HAP-1 (cell line): ENCODE measurements at regions not wholly inside any gene's neighbourhood (a gene's known extent, or its start where the extent isn't known, plus 50 kb on each side); places are given as distances from the start of the nearest gene placed in this dataset.

Experiments
- DNase-seq, 2 experiments: peaks; one replicate each; pipeline ENCODE4 v3.0.0-alpha.2; 2016 to 2020; ENCODE audit warnings: low spot score in 2 of 2
- H3K27me3 ChIP-seq: fragments of 250-450 bp; sonication (Bioruptor Pico); 2 replicates; pipeline ENCODE4 v1.5.1; 2020; ENCODE audit warnings: low read depth, mild to moderate bottlenecking, moderate library complexity
- H3K36me3 ChIP-seq: fragments of 250-450 bp; sonication (Bioruptor Pico); replicated peaks from 2 replicates; pipeline ENCODE4 v1.5.1; 2020; ENCODE audit warnings: mild to moderate bottlenecking
- H3K4me1 ChIP-seq: fragments of 250-450 bp; sonication (Bioruptor Pico); 2 replicates; pipeline ENCODE4 v1.5.1; 2020; ENCODE audit warnings: mild to moderate bottlenecking
- H3K4me3 ChIP-seq: fragments of 250-450 bp; sonication (Bioruptor Pico); 2 replicates; pipeline ENCODE4 v1.5.1; 2020; ENCODE audit warnings: mild to moderate bottlenecking, moderate library complexity
- H3K9me3 ChIP-seq: fragments of 250-450 bp; sonication (Bioruptor Pico); 2 replicates; pipeline ENCODE4 v1.5.1; 2020; ENCODE audit warnings: mild to moderate bottlenecking, moderate library complexity
- in situ Hi-C: fragments of 300-500 bp; cut with MboI; formaldehyde crosslinking; loops from 3 replicates; pipeline ENCODE4 v1.14.3; 2020; ENCODE audit warnings: low sequenced_read_pairs, inconsistent platforms, mixed read lengths

DNA sequence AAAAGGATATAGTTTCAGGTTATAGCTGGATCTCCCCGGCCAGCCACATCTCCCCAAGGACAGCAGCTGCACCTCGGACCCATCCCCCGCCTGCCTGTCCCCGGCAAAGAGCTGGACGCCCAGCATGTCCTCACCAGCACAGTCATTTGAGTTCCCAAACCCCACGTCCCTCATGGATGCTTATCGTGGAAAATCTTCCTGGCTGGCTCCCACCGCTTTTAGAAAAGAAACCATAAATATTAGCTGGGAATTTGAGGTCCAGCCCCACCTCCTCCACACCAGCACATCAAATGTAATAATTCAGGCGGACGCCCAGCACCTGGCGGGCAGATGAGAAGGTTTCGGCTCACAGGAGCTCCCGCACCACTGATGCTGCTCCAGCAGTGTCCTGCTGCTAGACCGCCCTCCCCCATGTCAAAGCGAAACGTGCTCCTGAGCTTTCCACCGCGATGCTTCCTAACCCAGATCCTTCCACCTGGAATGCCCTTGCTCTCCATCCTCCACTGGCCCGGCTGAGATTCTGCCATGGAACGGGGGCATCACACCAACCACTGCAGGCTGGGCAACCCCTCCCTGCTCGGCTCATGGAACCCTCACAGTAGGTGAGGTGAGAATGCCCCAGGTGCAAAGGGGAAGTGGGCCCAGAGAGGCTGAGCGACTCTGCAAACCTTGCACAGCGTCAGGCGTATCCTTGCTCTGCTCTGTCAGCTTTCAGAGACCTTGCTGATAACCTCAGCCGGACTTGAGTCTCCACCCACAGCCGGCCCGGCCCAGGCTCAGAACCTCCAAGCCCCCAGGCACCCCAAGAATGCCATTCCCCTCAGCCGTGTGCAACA lies 71.5 kb upstream of the GPC1 start:
- H3K27me3 ChIP-seq = no peaks in the 10 kb centered on the region
- peaks cover 7% of the 10 kb centered on the region for H3K9me3 ChIP-seq
- no peak overlapping the region for H3K4me3 ChIP-seq
- DNase-seq = no peak
- in situ Hi-C loops = no loop called here
- no peaks in the 10 kb centered on the region for H3K36me3 ChIP-seq
- no peaks in the 10 kb centered on the region for H3K4me1 ChIP-seq

DNA sequence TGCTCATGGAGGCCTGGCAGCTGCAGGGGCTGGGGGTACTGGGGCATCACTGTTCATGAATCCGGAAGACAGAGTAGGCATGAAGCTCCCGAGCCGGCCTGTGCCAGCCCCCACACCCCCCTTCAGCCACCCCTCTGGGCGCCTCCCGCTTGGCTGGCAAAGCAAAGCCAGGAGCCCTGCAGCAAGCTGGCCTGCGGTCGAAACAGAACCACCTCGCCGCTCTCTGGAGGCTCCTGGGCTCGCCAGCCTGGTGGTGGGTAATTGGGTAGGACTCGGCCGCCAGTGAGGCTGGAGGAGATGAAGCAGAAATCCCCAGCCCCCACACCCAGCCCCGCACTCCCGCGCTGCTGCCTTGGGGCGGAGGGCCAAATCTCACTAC lies 70.9 kb upstream of the GPC1 start:
- Histone ChIP-seq H3K4me1 (no peaks in the 10 kb centered on the region), H3K4me3 (no peak overlapping the region), H3K27me3 (no peaks in the 10 kb centered on the region), H3K36me3 (no peaks in the 10 kb centered on the region), H3K9me3 (peaks cover 7% of the 10 kb centered on the region)
- no peak for DNase-seq
- in situ Hi-C loops = no loop called here

DNA sequence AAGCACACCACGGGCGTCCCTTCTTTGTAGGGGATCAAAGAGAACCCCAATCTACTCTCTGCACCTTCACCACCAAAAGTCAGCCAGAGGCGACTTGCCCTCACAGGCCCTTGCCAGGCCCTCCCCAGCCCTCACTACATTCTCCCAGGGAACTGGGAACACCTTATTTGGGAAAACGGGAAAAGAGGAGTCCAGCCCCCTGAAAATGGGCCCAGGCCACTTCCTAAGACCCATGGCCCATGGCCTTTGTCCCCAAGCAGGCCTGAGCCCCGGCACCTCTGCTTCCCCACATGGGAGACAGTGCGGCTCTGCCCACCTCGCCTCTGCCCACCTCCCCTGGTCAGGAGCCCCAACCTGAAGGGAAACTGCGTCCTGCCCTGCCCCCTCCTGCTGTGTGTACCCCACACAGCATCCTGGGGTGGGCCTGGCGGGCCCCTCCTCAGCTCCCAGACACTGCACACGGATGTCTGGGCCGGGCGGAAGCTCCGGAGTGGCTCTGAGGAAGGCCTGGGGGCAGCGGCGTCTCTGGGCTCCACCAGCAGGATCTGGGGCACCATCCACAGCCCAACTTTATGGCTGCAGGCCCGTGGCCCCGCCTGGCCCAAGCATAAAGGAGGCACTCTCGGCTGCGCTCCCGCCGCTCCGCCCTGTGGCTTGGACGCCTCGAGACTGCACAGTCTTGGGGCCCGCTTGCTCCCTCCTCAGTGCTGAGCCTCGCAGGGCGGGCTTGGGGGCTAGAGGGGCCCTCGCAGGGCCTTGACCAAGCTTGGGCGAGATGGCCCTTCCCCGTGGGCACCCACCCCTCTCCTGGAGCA lies 70.3 kb upstream of the GPC1 start:
- H3K9me3 ChIP-seq = peaks cover 7% of the 10 kb centered on the region
- H3K36me3 ChIP-seq = no peaks in the 10 kb centered on the region
- H3K4me3 ChIP-seq = no peak overlapping the region
- in situ Hi-C loops = no loop called here
- DNase-seq = no peak
- H3K4me1 ChIP-seq = no peaks in the 10 kb centered on the region
- no peaks in the 10 kb centered on the region for H3K27me3 ChIP-seq

DNA sequence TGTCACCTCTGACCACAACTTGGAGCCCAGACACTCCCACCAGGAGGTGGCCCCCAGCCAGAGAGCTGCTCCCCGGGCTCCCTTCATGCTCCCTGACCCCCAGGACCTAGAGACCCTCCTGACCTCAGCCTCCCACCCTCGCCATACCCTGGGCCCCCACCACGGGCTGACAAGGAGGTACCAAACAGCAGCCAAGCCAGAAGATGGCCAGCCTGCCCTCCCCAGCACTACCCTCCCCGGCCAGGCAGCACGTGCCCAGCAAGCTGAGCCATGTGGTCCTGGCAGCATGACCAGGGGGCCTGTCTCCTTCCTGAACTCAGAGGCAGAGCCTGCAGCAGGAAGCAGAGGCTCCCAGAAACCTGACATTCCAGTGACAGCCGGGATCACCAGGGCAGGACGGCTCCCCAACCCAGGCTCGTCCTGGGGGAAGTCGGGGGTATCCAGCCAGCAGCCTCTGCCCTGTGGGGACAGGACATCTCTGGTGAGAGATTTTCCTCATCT lies 69.4 kb upstream of the GPC1 start:
- Histone ChIP-seq H3K36me3 (no peaks in the 10 kb centered on the region), H3K4me1 (no peaks in the 10 kb centered on the region), H3K9me3 (peaks cover 4% of the 10 kb centered on the region), H3K27me3 (no peaks in the 10 kb centered on the region), H3K4me3 (no peak overlapping the region)
- in situ Hi-C loops = no loop called here
- DNase-seq = no peak

DNA sequence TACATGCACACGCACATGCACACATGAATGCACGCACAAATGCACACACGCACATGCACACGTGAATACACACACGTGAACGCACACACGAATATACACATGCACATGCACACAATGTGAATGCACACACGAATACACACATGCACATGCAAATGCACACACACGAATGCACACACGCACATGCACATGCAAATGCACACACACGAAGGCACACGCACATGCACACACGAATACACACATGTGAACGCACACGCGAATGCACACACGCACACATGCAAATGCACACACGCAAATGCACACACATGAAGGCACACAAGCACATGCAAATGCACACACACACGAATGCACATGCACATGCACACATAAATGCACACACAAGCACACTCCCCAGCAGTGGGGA lies 68.6 kb upstream of the GPC1 start:
- no peak for DNase-seq
- Histone ChIP-seq H3K4me1 (no peaks in the 10 kb centered on the region), H3K27me3 (no peaks in the 10 kb centered on the region), H3K4me3 (no peak overlapping the region), H3K9me3 (peaks cover 2% of the 10 kb centered on the region; the same call in 1 of the 2 replicates), H3K36me3 (no peaks in the 10 kb centered on the region)
- in situ Hi-C loops = no loop called here

DNA sequence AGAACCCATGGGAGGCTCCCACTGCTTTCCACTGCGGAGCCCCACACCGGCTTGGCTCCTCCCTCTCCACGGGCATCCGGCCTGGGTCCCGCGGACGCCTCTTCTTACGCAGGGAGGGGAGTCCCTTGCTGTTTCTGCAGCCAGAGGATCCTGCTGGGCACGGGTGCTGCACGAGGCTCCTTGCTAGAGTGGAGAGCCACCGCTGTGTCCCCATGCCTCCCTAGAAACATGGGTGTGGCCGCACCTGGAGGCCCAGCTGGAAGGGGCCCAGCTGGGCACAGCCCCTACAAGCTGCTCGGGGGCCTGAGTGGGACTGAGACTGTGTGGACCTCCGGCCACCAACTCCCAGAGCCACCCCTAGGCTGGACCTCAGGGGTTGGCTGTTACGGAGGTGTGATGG lies 67.7 kb upstream of the GPC1 start:
- in situ Hi-C loops = no loop called here
- DNase-seq = no peak
- Histone ChIP-seq H3K4me3 (no peak overlapping the region), H3K9me3 (peaks cover 1% of the 10 kb centered on the region; the same call in 1 of the 2 replicates), H3K36me3 (no peaks in the 10 kb centered on the region), H3K4me1 (no peaks in the 10 kb centered on the region), H3K27me3 (no peaks in the 10 kb centered on the region)

DNA sequence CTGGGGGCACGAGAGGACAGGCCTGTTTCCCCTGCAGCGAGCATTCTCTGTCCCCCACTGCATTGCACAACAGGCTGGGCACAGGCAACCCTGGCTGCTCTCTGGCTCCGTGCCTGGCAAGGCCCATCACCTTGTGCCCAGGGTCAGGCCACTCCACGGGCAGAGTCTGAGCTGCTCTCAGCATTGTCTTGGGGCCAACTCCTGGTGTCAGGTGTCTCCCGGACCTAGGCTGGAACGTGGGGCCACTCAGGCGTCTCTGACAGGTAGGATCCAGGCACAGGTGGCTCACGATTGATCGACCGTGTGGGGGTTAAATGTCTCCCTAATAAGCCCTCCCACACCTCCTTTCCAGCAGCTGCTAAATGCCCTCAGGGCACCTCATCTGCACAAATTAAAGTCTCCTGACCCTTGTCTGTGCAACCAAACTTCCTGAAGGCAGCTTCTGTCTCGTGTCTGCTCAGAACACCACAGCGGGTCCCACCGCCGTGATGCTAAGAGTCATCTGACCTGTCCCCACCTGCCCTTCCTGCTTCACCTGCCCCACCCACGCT lies 66.6 kb upstream of the GPC1 start:
- no peak overlapping the region for H3K4me3 ChIP-seq
- no peak for DNase-seq
- in situ Hi-C loops = no loop called here
- H3K9me3 ChIP-seq = no peaks in the 10 kb centered on the region
- H3K27me3 ChIP-seq = no peaks in the 10 kb centered on the region
- no peaks in the 10 kb centered on the region for H3K36me3 ChIP-seq
- no peaks in the 10 kb centered on the region for H3K4me1 ChIP-seq

DNA sequence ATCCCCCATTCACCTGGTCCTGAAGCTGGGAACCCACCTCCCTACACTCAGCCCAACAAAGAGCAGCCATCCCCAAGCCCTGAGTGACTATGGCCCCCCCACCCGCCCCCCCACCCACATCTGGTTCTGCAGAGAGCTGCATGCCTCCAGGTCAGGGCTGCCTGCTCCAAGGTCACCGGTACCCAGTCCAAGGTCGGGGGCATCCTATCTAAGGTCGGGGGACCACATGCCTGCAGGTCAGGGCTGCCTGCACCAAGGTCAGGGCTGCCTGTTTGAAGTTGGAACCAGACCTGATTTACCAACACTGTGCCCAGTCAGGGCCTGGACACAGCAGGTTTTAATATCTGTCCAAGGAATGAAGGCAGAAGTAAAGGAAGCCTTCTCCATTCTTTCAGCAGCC lies 66.1 kb upstream of the GPC1 start:
- DNase-seq = no peak
- Histone ChIP-seq H3K9me3 (no peaks in the 10 kb centered on the region), H3K36me3 (no peaks in the 10 kb centered on the region), H3K27me3 (no peaks in the 10 kb centered on the region), H3K4me1 (no peaks in the 10 kb centered on the region), H3K4me3 (no peak overlapping the region)
- in situ Hi-C loops = no loop called here

DNA sequence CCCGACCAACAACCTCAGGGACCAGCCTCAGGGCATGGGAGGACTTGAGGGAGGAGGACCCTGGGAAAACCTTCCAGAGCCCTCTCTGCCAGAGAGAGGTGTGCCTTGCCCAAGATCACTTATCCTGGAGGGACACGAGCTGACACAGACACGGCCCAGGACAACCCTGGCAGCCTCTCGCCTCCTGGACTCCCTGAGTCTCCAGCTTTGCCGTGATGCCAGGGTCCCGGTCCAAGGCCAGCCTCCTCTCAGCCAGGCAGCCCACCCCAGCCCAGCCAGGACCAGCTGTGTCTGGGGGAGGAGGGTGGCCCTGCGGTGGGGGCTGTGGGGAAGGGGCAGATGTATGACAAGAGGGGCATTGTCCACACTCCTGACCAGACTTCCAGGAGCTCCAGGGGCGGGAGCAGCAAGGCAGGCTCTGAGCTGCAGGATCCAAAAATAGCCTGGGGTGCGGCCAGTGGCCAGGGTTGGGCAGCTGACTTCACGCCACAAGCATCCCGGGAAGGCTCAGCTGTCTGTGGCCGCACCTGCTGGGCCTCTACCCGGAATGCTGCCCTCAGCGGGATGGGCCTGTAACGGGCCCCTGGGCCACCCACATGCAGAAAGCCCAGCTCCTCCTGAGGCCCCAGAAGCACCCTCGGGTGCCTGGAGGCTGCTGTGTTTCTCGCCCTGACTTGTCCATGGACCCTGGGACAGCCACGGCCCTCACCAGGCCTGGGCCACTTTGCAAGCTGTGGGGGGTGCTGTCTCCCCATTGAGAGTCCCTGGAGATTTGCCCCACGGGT lies 65.5 kb upstream of the GPC1 start:
- in situ Hi-C loops = no loop called here
- no peak overlapping the region for H3K4me3 ChIP-seq
- no peaks in the 10 kb centered on the region for H3K4me1 ChIP-seq

DNA sequence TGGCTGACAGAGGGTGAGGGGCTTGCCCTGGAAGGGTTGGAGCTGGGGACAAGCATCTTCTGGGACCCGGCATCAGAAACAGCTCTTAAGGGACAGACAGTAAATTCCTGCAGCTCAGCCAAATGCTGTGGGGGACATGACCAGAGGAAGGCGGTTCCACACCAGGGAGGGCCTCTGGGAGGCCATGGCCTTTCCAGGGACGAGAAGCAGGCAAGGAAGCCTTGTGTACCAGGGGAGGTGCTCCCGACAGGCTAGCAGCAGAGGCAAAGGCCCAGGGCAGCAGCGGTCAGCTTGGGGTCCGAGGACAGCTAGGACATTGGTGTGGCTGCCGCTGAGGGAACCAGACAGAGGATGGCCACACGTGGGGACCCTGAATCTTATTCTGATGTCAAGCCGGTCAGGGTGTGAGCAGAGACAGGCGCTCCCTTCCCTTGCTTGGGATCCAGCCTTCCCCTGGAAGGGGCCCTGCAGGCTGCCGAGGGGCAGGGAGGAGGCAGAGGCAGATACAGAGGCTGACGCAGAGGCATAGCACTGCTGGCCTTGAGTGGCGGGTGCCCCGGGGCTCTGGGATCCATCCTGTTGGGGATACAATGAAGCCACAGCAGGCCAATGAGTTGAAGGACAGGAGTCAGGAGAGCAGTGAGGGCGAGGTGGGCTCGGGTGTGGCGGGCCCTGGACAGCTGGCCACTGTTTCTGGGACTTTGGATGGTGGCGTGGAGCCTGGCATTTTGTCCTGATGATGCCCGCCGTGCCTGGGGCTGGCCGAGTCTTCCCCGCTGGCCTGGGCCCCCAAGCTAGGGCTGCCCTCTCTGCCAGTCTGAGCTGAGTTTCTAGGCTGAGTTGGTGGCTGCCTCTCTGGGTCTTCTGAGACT lies 64.1 kb upstream of the GPC1 start:
- Histone ChIP-seq H3K27me3 (no peaks in the 10 kb centered on the region), H3K36me3 (no peaks in the 10 kb centered on the region), H3K9me3 (no peaks in the 10 kb centered on the region), H3K4me3 (no peak overlapping the region), H3K4me1 (no peaks in the 10 kb centered on the region)
- DNase-seq = no peak
- in situ Hi-C loops = no loop called here

More for the DNA sequence above, 65.5 kb upstream of the GPC1 start:
- Histone ChIP-seq H3K36me3 (no peaks in the 10 kb centered on the region), H3K9me3 (no peaks in the 10 kb centered on the region), H3K27me3 (no peaks in the 10 kb centered on the region)
- no peak for DNase-seq

DNA sequence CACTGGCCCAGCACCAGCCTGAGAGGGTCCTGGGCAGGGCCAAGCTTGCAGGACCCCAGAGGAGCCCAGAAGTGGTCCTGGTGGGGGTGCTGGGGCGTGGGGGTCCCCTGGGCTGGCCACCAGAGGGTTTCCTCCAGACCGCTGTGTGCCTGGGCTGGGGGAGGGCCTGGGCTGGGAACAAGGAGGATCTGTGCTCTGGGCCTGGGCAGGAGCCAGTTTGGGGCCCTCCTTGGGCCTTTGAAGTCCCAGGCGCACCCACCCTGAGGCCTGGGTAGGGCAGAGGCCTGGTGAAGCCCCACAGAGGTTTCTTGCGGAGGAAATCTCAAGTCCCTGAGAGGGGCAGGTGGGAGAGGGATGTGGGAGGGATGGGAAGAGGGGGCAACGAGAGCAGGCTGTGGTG lies 63.4 kb upstream of the GPC1 start:
- Histone ChIP-seq H3K27me3 (no peaks in the 10 kb centered on the region), H3K4me3 (no peak overlapping the region), H3K36me3 (no peaks in the 10 kb centered on the region), H3K9me3 (no peaks in the 10 kb centered on the region), H3K4me1 (no peaks in the 10 kb centered on the region)
- in situ Hi-C loops = no loop called here
- DNase-seq = no peak

DNA sequence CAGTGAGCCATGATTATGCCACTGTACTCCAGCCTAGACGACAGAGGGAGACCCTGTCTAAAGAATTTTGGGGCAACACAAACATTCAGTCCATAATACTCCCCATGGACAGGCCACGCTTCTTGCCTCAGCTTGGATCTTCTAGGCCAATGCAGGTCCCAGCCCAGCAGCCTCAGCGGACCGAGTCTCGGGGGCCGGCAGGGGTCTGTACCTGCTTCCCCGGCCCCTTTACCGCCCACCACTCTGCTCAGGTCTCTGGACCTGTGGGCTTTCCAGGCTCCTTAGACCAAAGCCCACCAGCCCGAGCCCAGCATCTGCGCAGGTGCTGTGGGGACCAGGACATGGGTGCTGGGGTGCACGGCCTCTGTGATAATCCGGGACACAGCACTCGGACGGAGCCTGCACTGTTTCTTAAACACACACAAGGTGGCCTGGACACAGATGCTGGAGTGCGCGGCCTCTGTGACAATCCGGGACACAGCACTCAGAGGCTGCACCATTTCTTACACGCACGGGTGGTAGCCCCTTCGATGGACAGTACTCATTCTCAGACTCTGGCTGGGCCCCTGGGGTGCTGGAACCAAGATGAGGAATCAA lies 62.1 kb upstream of the GPC1 start:
- H3K4me1 ChIP-seq = no peaks in the 10 kb centered on the region
- H3K36me3 ChIP-seq = no peaks in the 10 kb centered on the region
- no peak overlapping the region for H3K4me3 ChIP-seq
- in situ Hi-C loops = no loop called here
- no peak for DNase-seq
- no peaks in the 10 kb centered on the region for H3K9me3 ChIP-seq
- no peaks in the 10 kb centered on the region for H3K27me3 ChIP-seq
